Neural progenitor cell (in vitro differentiated cells): ENCODE measurements at regions not wholly inside any gene's neighbourhood (a gene's known extent, or its start where the extent isn't known, plus 50 kb on each side); places are given as distances from the start of the nearest gene placed in this dataset.
A peak's percentile ranks its signal among the peaks of the same experiment; 100 is the strongest.
"Not testable (repeated sequence)": the region's sequence is repeated elsewhere in the genome, so short reads cannot be mapped to it uniquely, and the experiment has no call there.

ENCODE experiments used
- DNase-seq: peaks from one replicate; pipeline ENCODE4 v3.0.0-alpha.2; 2016; ENCODE audit warnings: low spot score
- H2AFZ ChIP-seq: fragments of 200-600 bp; sonication (generic); replicated peaks from 2 replicates; pipeline ENCODE4 v1.6.1; 2016; ENCODE audit warnings: antibody characterized with exemption
- H3F3A ChIP-seq: fragments of 200-600 bp; sonication (generic); 2 replicates; pipeline ENCODE4 v1.6.1; 2016; ENCODE audit warnings: antibody characterized with exemption, low read depth
- H3K27ac ChIP-seq: fragments of 200-600 bp; sonication (generic); 2 replicates; pipeline ENCODE4 v1.5.1; 2016; ENCODE audit warnings: mild to moderate bottlenecking
- H3K27me3 ChIP-seq: fragments of 200-600 bp; sonication (generic); 2 replicates; pipeline ENCODE4 v1.6.1; 2016; ENCODE audit warnings: mild to moderate bottlenecking, moderate library complexity
- H3K36me3 ChIP-seq: fragments of 200-600 bp; sonication (generic); 2 replicates; pipeline ENCODE4 v1.5.1; 2016
- H3K4me1 ChIP-seq: fragments of 200-600 bp; sonication (generic); 2 replicates; pipeline ENCODE4 v1.6.1; 2016; ENCODE audit warnings: mixed run types
- H3K4me2 ChIP-seq: fragments of 200-600 bp; sonication (generic); 2 replicates; pipeline ENCODE4 v1.6.1; 2016
- H3K4me3 ChIP-seq: fragments of 200-600 bp; sonication (generic); 2 replicates; pipeline ENCODE4 v1.5.1; 2016
- H3K79me2 ChIP-seq: fragments of 200-600 bp; sonication (generic); 2 replicates; pipeline ENCODE4 v1.6.1; 2016; ENCODE audit warnings: low read depth
- H3K9ac ChIP-seq: fragments of 200-600 bp; sonication (generic); 2 replicates; pipeline ENCODE4 v1.6.1; 2016
- H3K9me3 ChIP-seq: fragments of 200-600 bp; sonication (generic); 2 replicates; pipeline ENCODE4 v1.5.1; 2016; ENCODE audit warnings: low read depth
- H4K20me1 ChIP-seq: fragments of 200-600 bp; sonication (generic); 2 replicates; pipeline ENCODE4 v1.6.1; 2016; ENCODE audit warnings: low read depth
- H3K27ac Mint-ChIP-seq: 3 replicates; pipeline ENCODE4 v1.8.0; 2021; ENCODE audit warnings: mixed read lengths
- H3K27me3 Mint-ChIP-seq: 2 replicates; pipeline ENCODE4 v1.8.0; 2022; ENCODE audit warnings: low read depth, mild to moderate bottlenecking, inconsistent platforms, moderate library complexity, mixed read lengths; ENCODE audit not compliant: insufficient read depth
- H3K36me3 Mint-ChIP-seq: 3 replicates; pipeline ENCODE4 v1.8.0; 2021; ENCODE audit warnings: mixed read lengths
- H3K4me1 Mint-ChIP-seq: 3 replicates; pipeline ENCODE4 v1.8.0; 2021; ENCODE audit warnings: mixed read lengths
- H3K4me3 Mint-ChIP-seq: 3 replicates; pipeline ENCODE4 v1.8.0; 2021; ENCODE audit warnings: mild to moderate bottlenecking, moderate library complexity, mixed read lengths
- H3K9me3 Mint-ChIP-seq: 3 replicates; pipeline ENCODE4 v1.8.0; 2020; ENCODE audit warnings: mixed read lengths
- EZH2 ChIP-seq: fragments of 200-600 bp; sonication (generic); IDR thresholded peaks from 2 replicates; pipeline ENCODE4 v1.6.1; 2017; ENCODE audit warnings: antibody characterized with exemption, mild to moderate bottlenecking, moderate library complexity
- EZH2phosphoT487 ChIP-seq: fragments of 200-600 bp; sonication (generic); IDR thresholded peaks from 2 replicates; pipeline ENCODE4 v1.6.1; 2017; ENCODE audit warnings: antibody characterized with exemption
- TF ChIP-seq, protein P1 (sequence below): fragments of 200-600 bp; sonication (generic); IDR thresholded peaks from 2 replicates; pipeline ENCODE4 v1.5.1; 2017; ENCODE audit warnings: antibody characterized with exemption, mild to moderate bottlenecking

DNA sequence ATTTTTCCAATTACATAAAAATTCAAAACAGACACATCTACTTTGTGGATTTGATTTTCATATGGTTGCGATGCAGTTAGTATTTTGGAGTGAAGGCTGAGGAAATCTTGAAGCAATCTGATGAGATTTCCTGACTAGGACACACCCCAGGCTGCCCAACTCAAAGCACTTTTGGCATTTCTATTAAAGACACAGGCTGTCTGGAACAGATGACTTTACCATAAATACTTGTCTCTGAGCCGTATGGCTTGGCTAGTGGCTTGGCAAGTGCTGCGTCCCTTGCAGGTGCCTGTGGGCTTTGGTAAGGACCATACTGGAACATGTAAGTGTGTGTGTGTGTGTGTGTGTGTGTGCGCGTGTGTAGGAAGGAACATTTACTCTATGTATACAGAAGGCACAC is 218.8 kb downstream of the FGF9 start:
- Histone ChIP-seq H3F3A (peaks cover 8% of the 10 kb centered on the region), H3K4me1 (no peaks in the 10 kb centered on the region), H3K27me3 (no peaks in the 10 kb centered on the region), H3K9me3 (no peaks in the 10 kb centered on the region), H3K79me2 (no peaks in the 10 kb centered on the region), H4K20me1 (no peaks in the 10 kb centered on the region), H3K4me2 (no peak overlapping the region), H2AFZ (no peak overlapping the region), H3K9ac (no peak overlapping the region), H3K27ac (no peak overlapping the region), H3K4me3 (no peak overlapping the region), H3K36me3 (no peaks in the 10 kb centered on the region)
- H3K36me3 Mint-ChIP-seq, result no peaks in the 10 kb centered on the region
- TF ChIP-seq EZH2 (no peak), EZH2phosphoT487 (no peak)
- TF ChIP-seq, protein P1, sequence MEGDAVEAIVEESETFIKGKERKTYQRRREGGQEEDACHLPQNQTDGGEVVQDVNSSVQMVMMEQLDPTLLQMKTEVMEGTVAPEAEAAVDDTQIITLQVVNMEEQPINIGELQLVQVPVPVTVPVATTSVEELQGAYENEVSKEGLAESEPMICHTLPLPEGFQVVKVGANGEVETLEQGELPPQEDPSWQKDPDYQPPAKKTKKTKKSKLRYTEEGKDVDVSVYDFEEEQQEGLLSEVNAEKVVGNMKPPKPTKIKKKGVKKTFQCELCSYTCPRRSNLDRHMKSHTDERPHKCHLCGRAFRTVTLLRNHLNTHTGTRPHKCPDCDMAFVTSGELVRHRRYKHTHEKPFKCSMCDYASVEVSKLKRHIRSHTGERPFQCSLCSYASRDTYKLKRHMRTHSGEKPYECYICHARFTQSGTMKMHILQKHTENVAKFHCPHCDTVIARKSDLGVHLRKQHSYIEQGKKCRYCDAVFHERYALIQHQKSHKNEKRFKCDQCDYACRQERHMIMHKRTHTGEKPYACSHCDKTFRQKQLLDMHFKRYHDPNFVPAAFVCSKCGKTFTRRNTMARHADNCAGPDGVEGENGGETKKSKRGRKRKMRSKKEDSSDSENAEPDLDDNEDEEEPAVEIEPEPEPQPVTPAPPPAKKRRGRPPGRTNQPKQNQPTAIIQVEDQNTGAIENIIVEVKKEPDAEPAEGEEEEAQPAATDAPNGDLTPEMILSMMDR, result no peak
- peaks cover under 1% of the 10 kb centered on the region for H3K4me1 Mint-ChIP-seq
- no peak for DNase-seq
- no peaks in the 10 kb centered on the region for H3K9me3 Mint-ChIP-seq
- H3K27me3 Mint-ChIP-seq, result peaks cover 3% of the 10 kb centered on the region
- no peak overlapping the region for H3K4me3 Mint-ChIP-seq
- H3K27ac Mint-ChIP-seq, result no peak overlapping the region

DNA sequence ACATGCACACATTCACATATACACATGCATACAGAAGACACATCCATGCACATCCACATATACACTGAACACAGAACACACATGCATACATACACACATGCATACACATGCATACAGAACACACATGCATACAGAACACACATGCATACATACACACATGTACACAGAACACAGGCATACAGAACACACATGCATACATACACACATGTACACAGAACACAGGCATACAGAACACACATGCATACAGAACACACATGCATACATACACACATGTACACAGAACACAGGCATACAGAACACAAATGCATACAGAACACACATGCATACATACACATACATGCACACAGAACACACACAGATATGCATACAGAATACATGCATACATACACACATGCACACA is 219.3 kb downstream of the FGF9 start:
- not testable (repeated sequence) for H3K36me3 ChIP-seq, H3K27ac ChIP-seq, H3K79me2 ChIP-seq, H3K4me2 ChIP-seq, H3K36me3 Mint-ChIP-seq, H3K4me1 Mint-ChIP-seq, H3K4me3 Mint-ChIP-seq, H3K27ac Mint-ChIP-seq, H3K27me3 Mint-ChIP-seq, H3K9ac ChIP-seq, H3K4me3 ChIP-seq, H3K9me3 ChIP-seq, H3K27me3 ChIP-seq, H3K9me3 Mint-ChIP-seq, H4K20me1 ChIP-seq, H2AFZ ChIP-seq, H3K4me1 ChIP-seq, H3F3A ChIP-seq, DNase-seq

DNA sequence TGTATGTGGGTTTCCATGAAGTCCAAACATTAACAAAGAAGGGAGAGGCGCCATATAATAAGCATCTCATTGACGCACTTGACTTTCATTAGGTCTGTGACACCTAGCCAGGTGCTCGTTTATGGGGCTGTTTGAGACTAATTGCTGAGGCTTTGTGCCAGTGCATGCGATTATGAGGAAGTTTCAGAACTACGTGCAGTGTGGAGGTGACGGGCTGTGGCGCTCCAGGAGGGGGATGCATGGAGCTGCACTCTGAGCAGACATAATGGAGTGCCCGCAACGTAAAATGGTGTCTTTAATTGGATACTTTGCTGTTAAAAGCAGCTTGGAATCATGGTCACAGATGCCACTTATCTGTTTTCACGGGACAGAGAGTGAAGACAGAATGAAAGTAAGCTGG is 223.2 kb downstream of the FGF9 start:
- no peak overlapping the region for H3K4me3 ChIP-seq
- no peak overlapping the region for H3K9ac ChIP-seq
- peaks cover 8% of the 10 kb centered on the region for H3F3A ChIP-seq
- H3K27ac ChIP-seq, result no peak overlapping the region
- Mint-ChIP-seq H3K4me1 (peaks cover 7% of the 10 kb centered on the region), H3K27me3 (peaks cover 6% of the 10 kb centered on the region), H3K27ac (no peak overlapping the region), H3K9me3 (no peaks in the 10 kb centered on the region), H3K36me3 (no peaks in the 10 kb centered on the region), H3K4me3 (no peak overlapping the region)
- H3K79me2 ChIP-seq, result no peaks in the 10 kb centered on the region
- H3K36me3 ChIP-seq, result no peaks in the 10 kb centered on the region
- H2AFZ ChIP-seq, result no peak overlapping the region
- H3K4me2 ChIP-seq, result no peak overlapping the region
- H3K9me3 ChIP-seq, result no peaks in the 10 kb centered on the region
- H4K20me1 ChIP-seq, result no peaks in the 10 kb centered on the region
- TF ChIP-seq EZH2, result no peak
- TF ChIP-seq, protein P1, result no peak
- TF ChIP-seq EZH2phosphoT487, result no peak
- no peaks in the 10 kb centered on the region for H3K27me3 ChIP-seq
- DNase-seq, result no peak
- no peaks in the 10 kb centered on the region for H3K4me1 ChIP-seq

DNA sequence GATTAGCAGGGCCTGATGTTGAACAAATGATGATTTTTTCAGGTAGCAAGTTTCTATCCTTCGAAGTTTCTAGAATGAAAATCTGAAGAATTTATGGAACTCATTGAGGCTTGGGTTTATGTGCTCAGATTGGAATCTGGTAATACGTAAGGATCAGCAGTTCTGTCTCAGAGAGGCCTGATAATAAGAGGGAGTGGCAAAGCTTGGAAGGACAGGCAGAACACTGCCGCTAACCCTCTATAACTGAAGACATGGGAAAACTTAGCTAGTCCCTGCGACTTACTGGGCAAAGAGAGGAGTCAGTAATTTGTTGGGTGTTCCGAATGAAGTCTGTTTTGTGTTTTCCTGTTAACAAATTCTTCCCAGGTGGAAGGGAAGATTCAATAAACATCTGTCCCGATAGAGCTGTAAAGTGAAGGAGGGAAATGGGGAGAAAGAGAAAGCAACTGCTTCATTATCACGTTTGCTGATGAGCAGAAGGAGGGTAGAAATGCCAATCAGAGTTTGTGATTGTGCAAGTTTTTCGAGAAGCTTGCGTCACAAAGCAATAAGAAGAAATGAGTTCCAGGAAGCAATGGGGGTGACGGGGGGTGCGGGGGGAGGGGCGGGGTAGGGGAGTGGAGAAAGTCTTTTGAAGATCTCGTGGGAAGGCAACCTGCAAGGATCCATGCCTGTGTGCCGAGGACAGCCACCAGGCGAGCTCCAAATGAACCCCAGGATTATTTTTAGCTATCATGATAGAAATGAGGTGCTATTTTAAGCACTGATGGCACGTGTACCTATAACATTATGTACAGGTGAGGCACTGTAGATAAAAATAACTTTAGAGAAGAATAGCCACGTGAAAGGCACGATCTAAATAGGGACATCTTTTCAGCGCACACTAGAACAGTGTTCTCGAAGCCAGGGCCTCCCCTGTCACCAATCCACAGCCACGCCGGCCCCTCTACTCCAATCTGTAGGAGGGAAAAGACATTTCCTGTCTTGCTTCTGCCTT is 224.1 kb downstream of the FGF9 start:
- H4K20me1 ChIP-seq, result no peaks in the 10 kb centered on the region

More for the DNA sequence above, 224.1 kb downstream of the FGF9 start:
- Histone ChIP-seq H3K79me2 (no peaks in the 10 kb centered on the region), H3K9ac (no peak overlapping the region), H3F3A (peaks cover 7% of the 10 kb centered on the region), H2AFZ (peak overlapping the region; percentile 34), H3K27me3 (no peaks in the 10 kb centered on the region), H3K9me3 (no peaks in the 10 kb centered on the region), H3K4me1 (no peaks in the 10 kb centered on the region), H3K36me3 (no peaks in the 10 kb centered on the region), H3K27ac (no peak overlapping the region), H3K4me3 (no peak overlapping the region), H3K4me2 (no peak overlapping the region)
- Mint-ChIP-seq H3K4me3 (no peak overlapping the region), H3K27ac (no peak overlapping the region), H3K9me3 (no peaks in the 10 kb centered on the region), H3K4me1 (peaks cover 7% of the 10 kb centered on the region), H3K27me3 (peaks cover 6% of the 10 kb centered on the region), H3K36me3 (no peaks in the 10 kb centered on the region)
- DNase-seq, result no peak
- TF ChIP-seq EZH2 (no peak), EZH2phosphoT487 (no peak)
- TF ChIP-seq, protein P1, result no peak
